ENCODE measurements at regions not wholly inside any gene's neighbourhood (a gene's known extent, or its start where the extent isn't known, plus 50 kb on each side); places are given as distances from the start of the nearest gene placed in this dataset.

DNA sequence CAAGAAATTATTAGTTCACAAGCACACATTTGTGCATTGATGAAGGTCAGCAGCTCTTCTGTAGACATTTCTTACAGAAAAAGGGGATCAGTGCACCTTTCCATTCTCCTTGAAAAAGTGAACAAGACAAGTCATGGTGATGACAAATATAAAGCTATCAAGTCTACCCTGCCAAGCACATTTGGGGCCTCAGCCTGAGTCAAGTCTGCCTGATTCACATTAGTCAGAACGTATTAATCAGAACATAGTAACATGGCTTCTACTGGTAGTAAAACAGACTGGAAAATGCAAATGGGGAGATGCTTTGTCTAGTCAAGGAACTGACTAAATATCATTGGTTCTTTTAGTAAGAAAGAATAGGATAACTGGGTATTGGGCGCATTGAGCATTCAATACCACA is 2305.1 kb downstream of the PCDH7 start:
- TF ChIP-seq TAF1 (IDR thresholded peaks at IDR 0.05; ENCODE audit: low read depth) (no peak), RAD21 (IDR thresholded peaks at IDR 0.05; ENCODE audit: low read depth) (no peak), YY1 (IDR thresholded peaks at IDR 0.05; ENCODE audit: low read depth) (no peak)
- TF ChIP-seq, protein P1, sequence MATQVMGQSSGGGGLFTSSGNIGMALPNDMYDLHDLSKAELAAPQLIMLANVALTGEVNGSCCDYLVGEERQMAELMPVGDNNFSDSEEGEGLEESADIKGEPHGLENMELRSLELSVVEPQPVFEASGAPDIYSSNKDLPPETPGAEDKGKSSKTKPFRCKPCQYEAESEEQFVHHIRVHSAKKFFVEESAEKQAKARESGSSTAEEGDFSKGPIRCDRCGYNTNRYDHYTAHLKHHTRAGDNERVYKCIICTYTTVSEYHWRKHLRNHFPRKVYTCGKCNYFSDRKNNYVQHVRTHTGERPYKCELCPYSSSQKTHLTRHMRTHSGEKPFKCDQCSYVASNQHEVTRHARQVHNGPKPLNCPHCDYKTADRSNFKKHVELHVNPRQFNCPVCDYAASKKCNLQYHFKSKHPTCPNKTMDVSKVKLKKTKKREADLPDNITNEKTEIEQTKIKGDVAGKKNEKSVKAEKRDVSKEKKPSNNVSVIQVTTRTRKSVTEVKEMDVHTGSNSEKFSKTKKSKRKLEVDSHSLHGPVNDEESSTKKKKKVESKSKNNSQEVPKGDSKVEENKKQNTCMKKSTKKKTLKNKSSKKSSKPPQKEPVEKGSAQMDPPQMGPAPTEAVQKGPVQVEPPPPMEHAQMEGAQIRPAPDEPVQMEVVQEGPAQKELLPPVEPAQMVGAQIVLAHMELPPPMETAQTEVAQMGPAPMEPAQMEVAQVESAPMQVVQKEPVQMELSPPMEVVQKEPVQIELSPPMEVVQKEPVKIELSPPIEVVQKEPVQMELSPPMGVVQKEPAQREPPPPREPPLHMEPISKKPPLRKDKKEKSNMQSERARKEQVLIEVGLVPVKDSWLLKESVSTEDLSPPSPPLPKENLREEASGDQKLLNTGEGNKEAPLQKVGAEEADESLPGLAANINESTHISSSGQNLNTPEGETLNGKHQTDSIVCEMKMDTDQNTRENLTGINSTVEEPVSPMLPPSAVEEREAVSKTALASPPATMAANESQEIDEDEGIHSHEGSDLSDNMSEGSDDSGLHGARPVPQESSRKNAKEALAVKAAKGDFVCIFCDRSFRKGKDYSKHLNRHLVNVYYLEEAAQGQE (IDR thresholded peaks at IDR 0.05; ENCODE audit: low read depth) = no peak
